Adrenal gland (tissue), 5 donors: ENCODE measurements at regions not wholly inside any gene's neighbourhood (a gene's known extent, or its start where the extent isn't known, plus 50 kb on each side); places are given as distances from the start of the nearest gene placed in this dataset.

Experiments
- POLR2A ChIP-seq, 2 donors: fragments of 450-650 bp; IDR thresholded peaks; one replicate each; pipeline ENCODE4 v1.6.1; 2017; ENCODE audit warnings: antibody characterized with exemption in 2 of 2, mild to moderate bottlenecking in 2 of 2, moderate library complexity in 1 of 2
- TF ChIP-seq, protein P1 (sequence below), 6 experiments: fragments of 450-650 bp in 4 of 6; fragments of 200-600 bp in 2 of 6; sonication (generic) in 1 of 6; IDR thresholded peaks; 1 replicate in 5 of 6; 2 replicates in 1 of 6; pipeline versions ENCODE4 v1.5.1 to v1.8.0; 2016 to 2021; ENCODE audit warnings: antibody characterized with exemption in 6 of 6, mild to moderate bottlenecking in 2 of 6, moderate library complexity in 1 of 6
- donor health status: DM: no; HTN: no; CAD: no.

- no peak for TF ChIP-seq POLR2A (IDR thresholded peaks at IDR 0.05)
- TF ChIP-seq, protein P1, sequence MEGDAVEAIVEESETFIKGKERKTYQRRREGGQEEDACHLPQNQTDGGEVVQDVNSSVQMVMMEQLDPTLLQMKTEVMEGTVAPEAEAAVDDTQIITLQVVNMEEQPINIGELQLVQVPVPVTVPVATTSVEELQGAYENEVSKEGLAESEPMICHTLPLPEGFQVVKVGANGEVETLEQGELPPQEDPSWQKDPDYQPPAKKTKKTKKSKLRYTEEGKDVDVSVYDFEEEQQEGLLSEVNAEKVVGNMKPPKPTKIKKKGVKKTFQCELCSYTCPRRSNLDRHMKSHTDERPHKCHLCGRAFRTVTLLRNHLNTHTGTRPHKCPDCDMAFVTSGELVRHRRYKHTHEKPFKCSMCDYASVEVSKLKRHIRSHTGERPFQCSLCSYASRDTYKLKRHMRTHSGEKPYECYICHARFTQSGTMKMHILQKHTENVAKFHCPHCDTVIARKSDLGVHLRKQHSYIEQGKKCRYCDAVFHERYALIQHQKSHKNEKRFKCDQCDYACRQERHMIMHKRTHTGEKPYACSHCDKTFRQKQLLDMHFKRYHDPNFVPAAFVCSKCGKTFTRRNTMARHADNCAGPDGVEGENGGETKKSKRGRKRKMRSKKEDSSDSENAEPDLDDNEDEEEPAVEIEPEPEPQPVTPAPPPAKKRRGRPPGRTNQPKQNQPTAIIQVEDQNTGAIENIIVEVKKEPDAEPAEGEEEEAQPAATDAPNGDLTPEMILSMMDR (IDR thresholded peaks at IDR 0.05): no peak
These were observed 194.3 kb downstream of the KIT start for GRCh38 chr4:54852054-54852453.
